ENCODE measurements at regions not wholly inside any gene's neighbourhood (a gene's known extent, or its start where the extent isn't known, plus 50 kb on each side); places are given as distances from the start of the nearest gene placed in this dataset.

- no peak for TF ChIP-seq POLR2A (IDR thresholded peaks at IDR 0.05)
- intact Hi-C loops (cut with DNase I), result loop anchor here (10.0 kb wide), 2 partner anchors 363 to 453 kb away; no protein-coding TSS in a partner anchor
- no peak overlapping the region for H3K4me3 ChIP-seq
- no peak overlapping the region for H3K27ac ChIP-seq
- H3K27me3 ChIP-seq, result no peaks in the 10 kb centered on the region
- H3K4me1 ChIP-seq, result peaks cover 0 to 9% (median 0%) of the 10 kb centered on the region in 3 donors
- no peaks in the 10 kb centered on the region for H3K36me3 ChIP-seq
- DNase-seq, result no peak
- no peaks in the 10 kb centered on the region for H3K9me3 ChIP-seq
- 73 to 97% methylated on average over 4 to 7 of the region's 8 CpGs for WGBS, 2 donors
Measured at GRCh38 chrX:39811376-39811775, 286.4 kb downstream of the BCOR start.

- TF ChIP-seq CTCF (IDR thresholded peaks at IDR 0.05) (no peak), POLR2A (IDR thresholded peaks at IDR 0.05) (no peak)
- no peaks in the 10 kb centered on the region for H3K9me3 ChIP-seq
- no peaks in the 10 kb centered on the region for H3K27me3 ChIP-seq
- 10 to 54% methylated on average over 2 to 10 of the region's 17 CpGs for WGBS, 2 donors
- peak overlapping the region in 2 of 4 donors; percentile 33 to 47 for H3K27ac ChIP-seq
- intact Hi-C loops (cut with DNase I), result loop anchor here (10.0 kb wide), 2 partner anchors 361 to 451 kb away; no protein-coding TSS in a partner anchor
- DNase-seq, result no peak
- no peaks in the 10 kb centered on the region for H3K36me3 ChIP-seq
- no peak overlapping the region for H3K4me3 ChIP-seq
- H3K4me1 ChIP-seq, result peaks cover 0 to 9% (median 0%) of the 10 kb centered on the region in 3 donors
Measured at GRCh38 chrX:39813631-39814277, 284.0 kb downstream of the BCOR start.

GRCh38 chrX:39814391-39814790 is 283.4 kb downstream of the BCOR start:
- peaks cover 0 to 9% (median 0%) of the 10 kb centered on the region in 3 donors for H3K4me1 ChIP-seq
- H3K27me3 ChIP-seq, result no peaks in the 10 kb centered on the region
- no peaks in the 10 kb centered on the region for H3K36me3 ChIP-seq
- no peak for DNase-seq
- WGBS, 2 donors, result 38 to 53% methylated on average over 4 of the region's 4 CpGs
- intact Hi-C loops (cut with DNase I), result loop anchor here (10.0 kb wide), 2 partner anchors 360 to 450 kb away; no protein-coding TSS in a partner anchor
- no peak overlapping the region for H3K4me3 ChIP-seq
- peak in 5 of 6 experiments; percentile 13 to 52 (median 38) for TF ChIP-seq CTCF (IDR thresholded peaks at IDR 0.05)
- TF ChIP-seq POLR2A (IDR thresholded peaks at IDR 0.05), result no peak
- H3K9me3 ChIP-seq, result no peaks in the 10 kb centered on the region
- peak overlapping the region in 2 of 4 donors; percentile 33 to 47 for H3K27ac ChIP-seq

GRCh38 chrX:39815631-39816030 is 282.1 kb downstream of the BCOR start:
- intact Hi-C loops (cut with DNase I), result loop anchor here (10.0 kb wide), 2 partner anchors 359 to 449 kb away; no protein-coding TSS in a partner anchor
- no peak for TF ChIP-seq CTCF (IDR thresholded peaks at IDR 0.05)

GRCh38 chrX:39816871-39817731 is 280.7 kb downstream of the BCOR start:
- H3K36me3 ChIP-seq, result no peaks in the 10 kb centered on the region
- intact Hi-C loops (cut with DNase I), result loop anchor here (10.0 kb wide), 2 partner anchors 358 to 448 kb away; no protein-coding TSS in a partner anchor
- DNase-seq, result no peak
- H3K27ac ChIP-seq, result no peak overlapping the region
- no peak for TF ChIP-seq POLR2A (IDR thresholded peaks at IDR 0.05)
- TF ChIP-seq CTCF (IDR thresholded peaks at IDR 0.05), result no peak
- H3K4me3 ChIP-seq, result no peak overlapping the region
- H3K27me3 ChIP-seq, result peaks cover 0 to 16% (median 0%) of the 10 kb centered on the region in 4 donors
- H3K4me1 ChIP-seq, result peaks cover 0 to 25% (median 0%) of the 10 kb centered on the region in 3 donors
- H3K9me3 ChIP-seq, result no peaks in the 10 kb centered on the region
- 29% methylated on average over 12 of the region's 16 CpGs; no CpG with 5 or more reads in 1 of the 2 donors for WGBS, 2 donors

More at GRCh38 chrX:39815631-39816030, 282.1 kb downstream of the BCOR start:
- no peak for DNase-seq
- Histone ChIP-seq H3K36me3 (no peaks in the 10 kb centered on the region), H3K27ac (no peak overlapping the region), H3K4me3 (no peak overlapping the region), H3K9me3 (no peaks in the 10 kb centered on the region), H3K4me1 (peaks cover 0 to 15% (median 0%) of the 10 kb centered on the region in 3 donors), H3K27me3 (peaks cover 0 to 4% (median 0%) of the 10 kb centered on the region in 4 donors)
- 86% methylated on average over 1 of the region's 1 CpG; no CpG with 5 or more reads in 1 of the 2 donors for WGBS, 2 donors
